GM21576 (cell line): ENCODE measurements at regions not wholly inside any gene's neighbourhood (a gene's known extent, or its start where the extent isn't known, plus 50 kb on each side); places are given as distances from the start of the nearest gene placed in this dataset.

Source experiments
- ATAC-seq: cut with Tn5 transposase; IDR thresholded peaks from one replicate; pipeline ENCODE4 v1.9.1; 2021; ENCODE audit warnings: mild to moderate bottlenecking, moderate library complexity; ENCODE audit not compliant: unreplicated experiment

DNA sequence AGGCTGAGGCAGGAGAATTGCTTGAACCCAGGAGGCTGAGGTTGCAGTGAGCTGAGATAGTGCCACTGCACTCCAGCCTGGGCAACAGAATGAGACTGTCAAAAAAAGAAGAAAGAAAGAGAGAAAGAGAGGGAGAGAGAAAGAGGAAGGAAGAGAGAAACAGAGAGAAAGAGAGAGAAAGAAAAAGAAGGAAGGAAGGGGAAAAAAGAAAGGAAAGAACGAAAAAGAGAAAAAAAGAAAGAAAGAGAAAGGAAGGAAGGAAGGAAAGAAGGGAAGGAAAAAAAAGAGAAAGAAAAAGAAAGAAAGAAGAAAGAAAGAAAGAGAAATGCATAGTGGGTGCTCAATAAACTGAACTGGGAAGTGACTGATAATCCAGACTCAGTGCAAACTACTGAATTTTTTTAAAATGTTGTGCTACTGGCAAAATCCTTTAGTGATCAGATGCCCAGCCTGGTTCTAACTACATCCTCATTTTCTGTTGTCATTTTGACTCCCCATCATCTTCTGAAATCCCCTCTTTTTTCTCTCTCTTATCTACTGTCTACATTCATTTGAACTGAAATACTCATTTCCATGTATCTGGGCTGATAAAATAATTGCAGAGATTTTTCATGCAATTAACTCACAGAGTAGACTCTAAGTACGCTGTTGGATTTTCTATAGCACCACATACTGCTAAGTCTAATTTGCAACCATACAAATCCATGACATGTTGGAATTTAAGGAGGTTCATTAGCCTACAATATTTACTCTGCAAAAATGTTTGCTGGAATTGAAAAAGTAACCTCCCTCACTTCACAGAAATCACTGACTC is 85.3 kb upstream of the HIVEP1 start:
- no peak for ATAC-seq

DNA sequence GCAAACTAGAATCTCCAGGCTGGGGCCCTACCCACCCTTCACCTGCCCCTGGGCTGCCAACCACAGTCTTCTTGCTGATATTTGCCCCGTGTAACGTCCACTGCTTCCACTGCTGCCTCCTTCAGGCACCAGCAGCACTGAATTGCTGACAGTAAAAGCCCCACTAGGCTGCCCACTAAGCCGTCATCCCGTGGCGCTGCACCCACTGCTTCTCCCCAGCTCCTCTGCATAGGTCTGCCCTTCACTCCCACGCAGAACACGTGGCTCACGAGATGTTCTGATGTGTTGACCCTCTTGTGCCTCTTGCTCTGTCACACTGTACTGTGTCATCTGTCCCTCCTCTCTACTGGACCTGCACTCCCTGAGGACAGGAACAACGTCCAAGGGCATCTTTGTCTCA is 86.3 kb upstream of the HIVEP1 start:
- no peak for ATAC-seq

DNA sequence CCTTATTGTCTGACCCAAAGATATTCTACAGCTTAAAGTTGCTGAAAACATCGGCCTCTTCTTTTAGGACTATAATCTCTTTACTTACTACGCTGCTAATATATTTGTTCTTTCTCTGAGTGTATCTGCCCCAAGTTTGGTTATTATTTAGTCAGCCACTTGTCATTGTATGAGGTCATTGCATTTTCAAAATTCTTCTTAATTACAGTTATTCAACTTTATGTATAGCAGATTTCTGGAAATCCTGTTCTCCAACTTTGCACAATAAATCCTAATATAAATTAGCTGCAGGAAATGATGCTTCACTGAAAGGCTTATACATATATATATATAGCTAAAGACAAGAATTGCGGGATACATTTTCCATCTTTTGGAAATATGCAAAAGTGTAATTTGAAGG is 88.5 kb upstream of the HIVEP1 start:
- ATAC-seq: no peak

DNA sequence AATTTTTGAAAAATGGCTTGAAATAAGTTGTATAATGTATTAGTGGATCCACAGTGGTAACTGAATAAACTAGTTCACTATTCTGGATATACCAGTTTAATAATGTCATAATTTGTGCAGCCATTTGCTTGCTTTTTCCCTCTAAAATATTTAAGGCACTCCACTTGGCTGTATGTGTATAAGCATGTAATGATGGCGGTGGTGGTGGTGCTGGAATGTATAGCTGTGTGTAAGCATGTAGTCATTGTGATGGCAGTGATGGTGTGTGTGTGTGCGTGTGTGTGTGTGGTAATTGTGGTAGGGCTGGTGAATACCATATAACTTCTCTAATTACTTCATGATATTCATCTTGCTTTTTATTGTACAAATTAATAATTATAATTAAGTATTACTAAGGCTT is 89.2 kb upstream of the HIVEP1 start:
- no peak for ATAC-seq

DNA sequence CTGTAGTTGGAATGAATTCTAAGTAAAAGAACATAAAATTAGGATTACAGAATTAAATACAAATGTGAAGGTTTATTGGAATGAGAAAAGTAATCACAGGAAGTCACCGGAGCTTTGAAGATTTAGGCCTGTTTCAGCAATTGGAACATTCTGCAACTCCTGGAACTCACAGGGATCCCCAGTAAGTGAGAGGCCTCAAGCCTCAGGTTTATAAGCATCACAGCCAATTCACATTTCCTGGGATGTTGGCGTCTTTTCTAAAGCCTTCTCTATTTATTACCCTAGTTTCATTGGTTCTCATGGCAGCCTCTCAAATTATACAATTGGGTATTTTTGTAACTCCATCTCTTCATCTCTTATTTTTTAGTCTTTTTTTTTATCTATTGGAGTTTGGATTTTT is 90.4 kb upstream of the HIVEP1 start:
- ATAC-seq: no peak

DNA sequence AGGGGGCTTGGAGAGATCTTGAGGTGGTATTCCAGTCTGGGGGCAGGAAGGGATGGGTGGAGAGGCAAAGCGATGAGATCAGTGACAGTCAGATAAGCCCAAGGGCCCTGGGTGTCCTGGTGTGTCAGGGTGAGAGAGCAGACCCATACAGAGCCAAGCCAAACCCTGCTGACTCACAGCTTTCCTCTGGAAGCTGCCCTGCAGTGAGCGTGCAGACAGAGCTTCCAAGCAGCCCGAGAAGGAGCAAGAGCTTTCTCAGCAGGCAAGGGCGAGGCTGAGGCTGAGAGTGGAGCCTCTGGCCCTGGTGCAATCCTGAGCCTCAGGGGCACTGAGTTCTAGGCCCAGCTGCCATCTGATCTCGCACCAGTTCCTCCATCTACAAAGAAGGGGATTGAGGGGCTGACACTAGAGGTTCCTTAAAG is 91.1 kb upstream of the HIVEP1 start:
- ATAC-seq: no peak

DNA sequence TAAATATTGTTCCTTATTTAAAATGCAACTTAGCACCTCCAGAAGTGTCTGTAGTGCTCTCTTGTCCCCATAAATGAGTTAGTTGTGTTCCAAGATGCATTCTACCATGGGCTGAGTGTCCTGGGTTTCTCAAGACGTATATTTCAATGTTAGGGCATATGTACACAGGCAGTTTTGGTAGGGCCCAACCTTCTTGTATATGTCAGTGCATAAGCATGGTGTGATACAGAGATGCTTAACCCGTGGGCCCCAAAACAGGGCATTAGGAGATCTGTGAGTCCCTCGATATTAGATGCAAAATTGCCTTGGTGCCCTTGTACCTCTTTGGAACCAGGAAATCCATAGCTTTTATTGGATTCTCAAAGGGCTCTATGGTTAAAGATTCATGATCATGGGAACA is 91.5 kb upstream of the HIVEP1 start:
- no peak for ATAC-seq

DNA sequence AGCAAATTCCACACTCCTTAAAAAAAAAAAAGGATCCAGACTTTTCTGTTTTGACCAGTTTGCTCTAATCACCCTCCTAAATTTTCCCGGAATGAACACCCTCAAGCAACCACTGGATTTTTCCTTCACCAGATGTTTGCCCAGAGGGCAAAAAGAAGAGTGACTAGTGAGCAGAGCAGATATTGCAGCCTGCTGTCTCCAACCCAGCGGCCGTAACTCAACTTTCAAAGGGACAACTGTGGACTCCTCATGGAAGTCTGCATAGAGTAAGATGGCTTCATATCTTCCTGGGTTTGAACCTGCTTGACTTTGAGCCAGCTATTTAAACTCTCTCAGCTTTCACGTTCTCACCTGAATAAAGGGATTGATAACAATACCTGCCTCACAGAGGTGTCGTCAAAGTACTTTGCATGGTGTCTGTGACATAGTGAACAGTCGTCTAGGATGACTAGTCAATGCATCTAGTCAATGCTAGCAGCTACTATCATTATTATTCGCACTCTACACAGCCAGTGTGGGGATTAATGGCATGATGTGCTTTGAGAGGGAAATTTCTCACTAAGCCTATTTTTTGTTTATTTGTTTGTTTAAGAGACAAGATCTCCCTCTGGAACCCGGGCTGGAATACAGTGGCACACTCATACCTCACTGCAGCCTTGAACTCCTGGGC is 92.2 kb upstream of the HIVEP1 start:
- no peak for ATAC-seq

DNA sequence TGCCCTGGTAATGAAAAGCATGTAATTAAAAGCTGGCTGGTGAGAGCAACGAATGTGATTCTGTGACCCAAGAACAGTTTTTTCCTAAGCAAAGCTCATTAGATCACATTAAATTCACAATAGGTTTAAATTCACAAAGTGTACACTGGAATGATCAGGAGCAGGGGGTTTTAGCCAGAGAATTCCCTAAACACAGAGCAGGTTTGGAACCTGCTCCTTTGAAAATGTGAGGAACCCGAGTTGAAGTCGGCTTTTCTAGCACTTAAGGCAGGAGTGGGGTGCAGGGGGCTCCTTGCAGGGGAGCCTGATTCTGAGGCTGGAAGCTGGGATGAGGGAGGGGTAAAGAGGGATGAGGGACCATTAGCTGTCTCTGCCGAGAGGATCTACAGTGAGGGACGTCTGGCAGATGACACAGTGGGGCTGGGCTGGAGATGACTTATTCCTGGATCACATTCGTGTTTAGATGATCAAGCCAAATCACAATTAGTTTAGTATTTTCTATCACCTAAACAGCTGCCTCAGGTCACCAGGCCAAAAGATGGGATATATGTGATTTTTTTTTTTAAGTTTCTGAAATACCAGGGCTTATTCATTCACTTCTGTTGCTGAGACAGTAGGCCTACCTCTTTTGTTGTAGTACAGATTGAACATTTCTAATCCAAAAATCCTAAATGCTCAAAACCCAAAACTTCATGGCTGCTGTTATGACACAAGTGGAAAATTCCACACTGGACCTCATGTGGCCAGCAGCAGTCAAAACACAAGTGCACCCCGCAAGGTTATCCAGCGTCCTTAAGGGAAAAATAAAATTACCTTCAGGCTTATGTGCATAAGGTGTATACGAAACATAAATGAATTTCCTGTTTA is 93.1 kb upstream of the HIVEP1 start:
- ATAC-seq: no peak

DNA sequence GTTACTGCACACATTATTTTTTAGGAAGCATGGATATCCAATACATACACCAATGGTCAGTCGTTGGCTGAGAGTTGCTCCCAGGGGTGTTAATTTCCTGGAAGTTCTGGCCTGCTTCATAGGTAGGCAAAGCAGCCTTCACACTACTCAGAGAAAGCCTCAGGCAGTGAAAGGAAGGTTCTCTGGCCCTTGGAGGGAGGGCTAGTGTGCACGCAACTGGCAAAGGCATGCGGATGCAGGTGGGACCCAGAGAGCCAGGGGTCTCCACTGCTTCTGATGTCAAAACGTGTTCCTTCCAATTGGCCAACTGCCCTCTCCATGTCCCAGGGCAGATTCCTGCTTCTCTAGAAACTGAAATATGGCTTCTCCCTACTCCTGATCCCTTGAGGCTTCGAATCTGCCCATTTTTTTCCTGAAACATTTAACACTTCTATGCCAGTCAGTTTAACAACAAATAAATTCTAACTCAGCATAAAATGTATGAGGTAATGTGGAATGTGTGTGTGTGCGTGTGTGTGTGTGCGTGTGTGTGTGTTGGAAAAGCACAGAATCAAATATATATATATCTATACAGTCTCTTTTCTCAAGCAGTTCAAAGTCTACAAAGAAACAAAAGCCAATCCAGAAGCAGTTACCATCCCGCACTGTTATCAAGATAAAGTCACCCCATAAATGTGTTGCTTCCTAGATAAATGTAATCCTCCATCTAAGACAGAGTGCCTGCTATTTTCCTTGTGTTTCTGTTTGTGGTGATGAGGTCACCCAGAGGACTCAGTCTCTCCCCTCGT is 94.0 kb upstream of the HIVEP1 start:
- no peak for ATAC-seq

DNA sequence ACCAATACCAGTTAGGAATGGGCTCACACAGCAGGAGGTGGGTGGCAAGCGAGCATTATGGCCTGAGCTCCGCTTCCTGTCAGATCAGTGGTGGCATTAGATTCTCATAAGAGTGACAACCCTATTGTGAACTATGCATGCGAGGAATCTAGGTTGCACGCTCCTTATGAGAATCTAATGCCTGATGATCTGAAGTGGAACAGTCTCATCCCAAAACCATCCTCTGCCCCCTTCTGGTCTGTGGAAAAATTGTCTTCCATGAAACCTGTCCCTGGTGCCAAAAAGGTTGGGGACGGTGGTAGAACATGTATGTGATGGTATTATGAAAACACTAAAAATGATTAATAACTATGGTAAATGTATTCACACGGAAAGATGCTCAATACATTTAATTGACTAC is 99.7 kb upstream of the HIVEP1 start:
- ATAC-seq: no peak

DNA sequence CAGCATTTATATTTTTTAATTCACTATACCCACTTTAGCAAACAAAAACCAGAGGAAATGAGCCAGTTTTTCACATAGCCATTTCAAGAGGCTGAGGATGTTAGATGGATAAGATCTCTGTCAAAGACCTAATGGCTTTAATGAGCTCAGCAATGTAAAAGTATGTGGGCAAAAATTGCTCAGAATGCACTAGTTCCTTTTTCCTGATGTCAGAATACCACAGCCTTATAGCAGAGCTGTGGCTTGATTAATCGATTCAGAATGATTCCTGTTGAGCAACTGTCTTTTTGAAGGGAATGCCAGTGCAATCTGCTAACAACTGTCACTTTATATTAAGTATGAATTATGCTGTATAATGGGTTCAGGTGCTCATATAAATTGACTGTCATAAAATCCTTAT is 100.6 kb upstream of the HIVEP1 start:
- ATAC-seq: no peak

DNA sequence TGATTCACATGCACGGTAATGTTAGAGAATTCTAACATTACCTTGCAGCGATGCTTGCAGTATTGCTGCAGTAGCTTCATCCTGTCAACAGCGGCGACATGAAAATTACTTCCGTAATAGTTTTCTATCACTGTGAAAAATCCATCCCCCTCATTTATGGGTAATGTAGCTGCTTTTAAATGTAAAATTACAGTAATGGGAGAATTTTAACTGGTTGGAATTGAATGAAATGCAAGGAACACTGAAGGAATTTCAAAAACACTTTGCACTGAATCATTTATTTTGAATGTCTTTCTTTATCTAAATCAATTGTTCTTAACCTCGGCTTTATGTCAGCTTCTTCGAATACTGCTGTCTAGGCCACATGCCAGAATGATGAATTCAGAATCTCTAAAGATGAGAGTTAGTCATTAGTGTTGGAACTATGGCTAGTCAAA is 102.4 kb upstream of the HIVEP1 start:
- no peak for ATAC-seq

DNA sequence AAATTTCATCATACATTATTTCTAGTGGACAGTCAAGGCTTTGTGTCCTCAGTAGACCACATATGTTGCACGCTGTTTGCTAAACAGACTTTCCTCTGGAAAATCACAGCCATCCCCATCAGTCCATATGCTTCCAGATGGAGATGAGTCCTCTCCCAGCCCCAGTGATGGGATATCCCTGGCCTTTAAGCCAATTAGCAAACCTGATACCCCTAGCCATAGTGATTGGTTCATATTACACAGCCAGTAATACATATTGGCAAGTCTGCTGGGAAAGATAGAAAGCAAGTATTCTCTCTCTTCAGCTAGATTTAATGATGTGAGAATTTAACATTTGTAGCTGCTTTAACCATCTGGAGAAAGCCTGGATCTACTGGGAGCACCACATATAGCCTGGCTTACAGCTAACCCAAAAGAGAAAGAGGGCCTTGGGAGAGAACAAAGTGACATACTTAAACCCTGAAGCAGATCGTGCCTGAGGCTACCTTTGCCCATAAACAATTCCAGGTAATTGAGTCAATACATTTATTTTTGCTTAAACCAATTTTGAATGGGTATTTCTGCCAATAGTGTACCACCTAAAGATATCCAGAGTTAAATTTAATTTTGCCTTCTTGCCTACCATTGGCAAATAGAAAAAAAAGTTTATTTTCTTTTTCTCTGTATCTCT is 103.5 kb upstream of the HIVEP1 start:
- ATAC-seq: no peak

DNA sequence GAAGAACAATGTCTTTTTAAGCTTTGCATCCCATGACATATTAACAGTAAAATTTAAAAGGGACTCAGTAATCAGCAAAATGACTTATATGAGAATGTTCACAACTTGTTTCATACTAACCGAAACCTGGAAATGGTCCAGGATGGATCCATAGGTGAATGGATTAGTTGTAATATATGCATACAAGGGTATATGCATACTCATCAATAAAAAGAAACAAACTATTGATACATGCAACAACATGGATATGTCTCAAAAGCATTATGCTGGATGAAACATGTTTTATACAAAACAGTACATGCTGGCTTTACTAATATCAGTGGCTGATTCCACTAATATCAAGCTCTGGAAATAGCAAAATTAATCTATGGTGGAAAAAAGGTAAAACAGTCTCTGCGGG is 108.5 kb upstream of the HIVEP1 start:
- ATAC-seq: no peak

DNA sequence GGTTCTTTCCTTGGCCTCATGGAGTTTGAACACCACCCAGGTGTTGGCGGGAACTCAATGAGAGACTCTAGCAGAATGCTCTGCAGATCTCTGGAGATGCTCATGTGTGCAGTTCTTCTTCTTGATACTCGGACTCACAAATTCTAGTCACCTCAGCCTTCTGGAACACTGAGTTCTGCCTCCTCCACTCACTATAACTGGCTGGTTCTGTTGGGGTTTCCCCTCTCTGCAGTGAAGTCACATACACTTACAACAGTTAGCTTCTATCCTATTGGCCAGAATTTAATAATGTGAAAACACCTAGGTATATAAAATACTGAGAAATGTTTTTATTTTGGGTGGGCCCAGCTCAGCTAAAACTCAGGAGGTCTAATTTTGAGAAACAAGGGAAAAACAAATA is 109.6 kb upstream of the HIVEP1 start:
- ATAC-seq: no peak

DNA sequence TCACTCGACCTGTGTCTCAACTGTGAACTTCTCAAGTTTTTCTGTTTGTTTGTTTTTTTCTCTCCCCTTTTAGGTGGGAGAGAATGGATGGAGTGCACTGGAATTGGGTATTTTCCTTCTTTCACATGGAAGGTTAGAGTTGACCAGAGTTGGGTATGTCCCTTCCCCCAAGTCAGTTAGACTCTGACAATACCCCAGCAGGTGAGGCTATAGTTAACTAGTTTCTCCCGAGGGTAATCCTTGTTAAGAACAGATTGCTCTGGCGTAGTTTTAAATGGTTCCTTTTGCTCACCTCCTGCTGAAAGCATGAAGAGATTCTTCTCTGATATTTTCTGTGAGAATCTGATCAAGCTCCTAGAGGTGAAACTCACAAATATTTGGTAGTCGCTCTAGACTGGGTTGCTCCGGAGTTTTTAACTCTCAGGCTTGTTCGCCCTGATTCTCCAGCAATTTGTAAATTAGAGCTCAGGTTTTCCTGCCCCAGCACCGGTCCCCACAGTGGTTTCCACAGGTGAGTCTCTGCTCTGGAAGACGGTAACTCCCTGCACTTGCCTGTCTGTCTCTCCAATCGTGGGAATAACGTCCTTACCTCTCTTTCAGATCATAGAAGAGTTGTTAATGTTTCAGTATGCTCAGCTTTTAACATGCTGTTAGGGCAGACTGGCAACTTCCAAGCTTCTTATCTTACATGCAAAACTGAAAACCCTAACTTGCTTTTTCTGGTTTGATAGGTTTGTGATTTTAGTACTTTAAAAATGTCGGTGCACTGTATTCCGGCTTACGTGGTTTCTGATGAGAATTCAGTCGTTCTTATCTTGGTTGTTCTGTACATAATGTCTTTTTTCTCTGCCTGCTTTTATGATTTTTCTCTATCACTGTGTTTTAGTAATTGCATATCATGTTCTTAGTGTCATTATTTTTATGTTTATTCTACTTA is 111.2 kb upstream of the HIVEP1 start:
- ATAC-seq: no peak

DNA sequence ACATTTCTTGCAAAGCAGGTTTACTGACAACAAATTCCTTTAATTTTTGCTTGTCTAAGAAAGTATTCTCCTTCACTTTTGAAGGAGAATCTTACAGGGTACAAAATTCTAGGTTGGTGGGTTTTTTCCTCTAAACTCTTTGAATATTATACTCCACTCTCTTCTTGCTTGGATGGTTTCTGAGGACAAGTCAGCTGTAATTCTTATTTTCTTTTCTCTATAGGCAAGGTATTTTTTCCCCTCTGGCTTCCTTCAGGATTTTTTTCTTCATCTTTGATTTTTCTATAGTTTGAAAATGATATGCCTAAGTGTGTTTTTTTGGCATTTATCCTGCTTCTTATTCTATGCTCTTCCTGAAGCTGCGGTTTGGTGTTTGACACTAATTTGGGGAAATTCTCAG is 112.5 kb upstream of the HIVEP1 start:
- ATAC-seq: no peak

DNA sequence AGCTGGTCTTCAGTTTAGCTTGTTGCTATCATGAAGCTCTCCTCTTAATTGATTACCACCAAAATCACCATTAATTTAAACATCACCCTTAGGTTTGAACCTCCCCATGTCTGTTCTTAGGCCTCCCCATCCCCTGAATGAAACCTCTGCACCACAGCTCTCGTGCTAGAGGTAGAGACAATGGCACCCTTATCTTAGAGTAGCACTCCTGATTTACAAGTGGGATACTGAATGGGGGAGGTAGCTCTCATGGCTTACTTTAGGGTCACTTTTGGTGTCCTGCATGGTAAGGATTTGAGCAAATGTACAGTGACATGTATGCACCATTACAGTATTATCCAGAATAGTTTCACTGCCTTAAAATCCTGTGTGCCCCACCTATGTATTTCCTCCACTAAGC is 115.6 kb upstream of the ADTRP start:
- no peak for ATAC-seq
